Liver (tissue), 8 donors: ENCODE measurements at regions not wholly inside any gene's neighbourhood (a gene's known extent, or its start where the extent isn't known, plus 50 kb on each side); places are given as distances from the start of the nearest gene placed in this dataset.

Source experiments
- DNase-seq: peaks from one replicate; pipeline ENCODE4 v3.0.0-alpha.2; 2017; ENCODE audit warnings: low spot score
- H3K27ac ChIP-seq, 2 donors: one replicate each; pipeline ENCODE4 v1.7.0; 2013; ENCODE audit warnings: inconsistent platforms in 2 of 2, low read length in 2 of 2, control low read depth in 1 of 2, low read depth in 1 of 2, mild to moderate bottlenecking in 1 of 2
- H3K27me3 ChIP-seq, 4 donors: one replicate each; pipeline versions ENCODE4 v1.6.1 to v1.7.0; 2013; ENCODE audit warnings: low read length in 3 of 4, inconsistent platforms in 1 of 4, mild to moderate bottlenecking in 1 of 4, moderate library complexity in 1 of 4; ENCODE audit not compliant: control insufficient read depth in 4 of 4, insufficient read depth in 4 of 4
- H3K36me3 ChIP-seq, 4 donors: one replicate each; pipeline versions ENCODE4 v1.6.1 to v1.7.0; 2013; ENCODE audit warnings: low read length in 3 of 4, mild to moderate bottlenecking in 3 of 4, low read depth in 1 of 4, moderate library complexity in 1 of 4; ENCODE audit not compliant: control insufficient read depth in 4 of 4, insufficient read depth in 3 of 4
- H3K4me1 ChIP-seq, 4 donors: one replicate each; pipeline versions ENCODE4 v1.6.1 to v1.7.0; 2013; ENCODE audit warnings: low read length in 3 of 4, mild to moderate bottlenecking in 3 of 4, moderate library complexity in 1 of 4; ENCODE audit not compliant: control insufficient read depth in 4 of 4, insufficient read depth in 4 of 4
- H3K4me3 ChIP-seq, 3 donors: one replicate each; pipeline versions ENCODE4 v1.6.1 to v1.7.0; 2013; ENCODE audit warnings: low read length in 3 of 3, control low read depth in 1 of 3, low read depth in 1 of 3, mild to moderate bottlenecking in 1 of 3
- H3K9ac ChIP-seq, 2 donors: one replicate each; pipeline ENCODE4 v1.7.0; 2013; ENCODE audit warnings: low read length in 2 of 2, mild to moderate bottlenecking in 2 of 2, moderate library complexity in 2 of 2, control low read depth in 1 of 2, low read depth in 1 of 2
- H3K9me3 ChIP-seq, 4 donors: one replicate each; pipeline versions ENCODE4 v1.6.1 to v1.7.0; 2013; ENCODE audit warnings: low read length in 3 of 4; ENCODE audit not compliant: control insufficient read depth in 4 of 4
- EGR1 ChIP-seq, 2 donors: IDR thresholded peaks; 2 replicates each; pipeline ENCODE4 v1.6.1; 2016 to 2018; ENCODE audit warnings: antibody characterized with exemption in 2 of 2, low read depth in 2 of 2
- FOXA1 ChIP-seq: IDR thresholded peaks from 2 replicates; pipeline ENCODE4 v1.6.1; 2016; ENCODE audit warnings: antibody characterized with exemption
- FOXA2 ChIP-seq: IDR thresholded peaks from 2 replicates; pipeline ENCODE4 v1.6.1; 2016; ENCODE audit warnings: antibody characterized with exemption
- GABPA ChIP-seq, 2 donors: IDR thresholded peaks in 1 of 2; conservative IDR thresholded peaks in 1 of 2; 2 replicates each; pipeline ENCODE4 v1.6.1; 2016; ENCODE audit warnings: antibody characterized with exemption in 2 of 2, mild to moderate bottlenecking in 1 of 2, moderate library complexity in 1 of 2
- HNF4A ChIP-seq, 2 donors: conservative IDR thresholded peaks; 2 replicates each; pipeline ENCODE4 v1.6.1; 2016; ENCODE audit warnings: antibody characterized with exemption in 2 of 2, mild to moderate bottlenecking in 2 of 2
- HNF4G ChIP-seq: IDR thresholded peaks from 2 replicates; pipeline ENCODE4 v1.6.1; 2016; ENCODE audit warnings: antibody characterized with exemption
- JUND ChIP-seq, 2 donors: IDR thresholded peaks; 2 replicates each; pipeline ENCODE4 v1.6.1; 2016; ENCODE audit warnings: antibody characterized with exemption in 2 of 2
- NR2F2 ChIP-seq: IDR thresholded peaks from 2 replicates; pipeline ENCODE4 v1.6.1; 2016; ENCODE audit warnings: antibody characterized with exemption
- RAD21 ChIP-seq, 2 donors: IDR thresholded peaks; 2 replicates each; pipeline ENCODE4 v1.6.1; 2016; ENCODE audit warnings: antibody characterized with exemption in 2 of 2, mild to moderate bottlenecking in 2 of 2
- RXRA ChIP-seq, 2 donors: IDR thresholded peaks; 2 replicates each; pipeline ENCODE4 v1.6.1; 2017 to 2018; ENCODE audit warnings: antibody characterized with exemption in 2 of 2, mild to moderate bottlenecking in 1 of 2
- SP1 ChIP-seq: IDR thresholded peaks from 2 replicates; pipeline ENCODE4 v1.6.1; 2018; ENCODE audit warnings: antibody characterized with exemption, mild to moderate bottlenecking
- TAF1 ChIP-seq: conservative IDR thresholded peaks from 2 replicates; pipeline ENCODE4 v1.6.1; 2016; ENCODE audit warnings: antibody characterized with exemption, mild to moderate bottlenecking
- YY1 ChIP-seq: IDR thresholded peaks from 2 replicates; pipeline ENCODE4 v1.6.1; 2016; ENCODE audit warnings: antibody characterized with exemption, mild to moderate bottlenecking
- WGBS: extraction: QIAGEN DNeasy Blood & Tissue Kit; methylation state at CpG from one replicate; pipeline ENCODE4 v1.1.7; 2013; 5-methylcytosine and 5-hydroxymethylcytosine counted together
- TF ChIP-seq, protein P1 (sequence below): IDR thresholded peaks from 2 replicates; pipeline ENCODE4 v1.6.1; 2016; ENCODE audit warnings: antibody characterized with exemption
- TF ChIP-seq, protein P2 (sequence below): IDR thresholded peaks from 2 replicates; pipeline ENCODE4 v1.6.1; 2016; ENCODE audit warnings: antibody characterized with exemption
- TF ChIP-seq, protein P3 (sequence below): IDR thresholded peaks from 2 replicates; pipeline ENCODE4 v1.6.1; 2016; ENCODE audit warnings: antibody characterized with exemption, mild to moderate bottlenecking
- TF ChIP-seq, protein P4 (sequence below): IDR thresholded peaks from 2 replicates; pipeline ENCODE4 v1.6.1; 2016; ENCODE audit warnings: antibody characterized with exemption
- TF ChIP-seq, protein P5 (sequence below): fragments of 150-350 bp; IDR thresholded peaks from 2 replicates; pipeline ENCODE4 v1.5.1; 2017; ENCODE audit warnings: improper control_type of control experiment, low read depth, low read length; ENCODE audit not compliant: missing input control
- donor health status: healthy.
- donor health status: healthy.
- donor health status: healthy.
- donor health status: healthy.
- donor health status: healthy.

DNA sequence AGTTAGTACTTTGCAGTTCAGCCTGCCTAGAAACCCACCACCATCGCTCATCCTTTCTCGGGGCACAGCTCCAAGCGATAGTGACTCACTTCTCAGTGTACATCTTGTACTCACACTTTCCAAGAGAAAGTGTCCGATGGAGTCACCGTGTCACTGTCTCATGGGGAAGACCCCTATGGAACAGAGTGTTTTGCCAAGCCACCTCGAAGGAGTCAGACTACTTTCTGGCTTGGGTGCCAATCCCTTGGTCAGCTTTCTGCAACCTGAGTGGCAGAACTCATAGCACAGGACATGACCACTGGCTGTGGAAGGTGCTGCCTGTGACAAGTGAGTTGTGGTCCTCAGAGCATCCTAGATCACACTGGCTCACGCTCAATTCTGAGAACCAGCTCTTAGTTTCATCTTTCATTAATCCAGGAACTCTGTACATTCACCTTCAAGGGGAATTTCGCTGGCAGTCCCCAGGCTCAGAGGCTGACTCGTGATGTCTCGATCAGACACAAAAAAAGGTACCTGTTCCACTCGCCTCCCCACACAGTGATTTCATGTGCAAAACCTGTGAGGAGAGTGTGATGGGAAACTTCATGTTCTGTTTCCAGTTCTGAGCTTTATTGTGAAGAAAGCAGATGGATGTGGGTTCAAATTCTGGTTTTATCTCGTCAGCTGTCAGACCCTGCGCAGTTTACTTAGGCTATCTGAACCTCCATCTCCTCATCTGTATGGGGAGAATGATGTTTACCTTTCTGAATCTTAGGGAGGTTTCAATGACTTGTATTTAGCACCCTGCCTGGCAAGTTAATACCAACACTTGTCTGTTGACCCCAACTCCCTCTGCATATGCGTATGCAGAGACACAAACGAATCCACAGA lies 127.3 kb upstream of the CCND2 start:
- Histone ChIP-seq H3K9me3 (no peaks in the 10 kb centered on the region), H3K27ac (no peak overlapping the region), H3K9ac (no peak overlapping the region), H3K36me3 (no peaks in the 10 kb centered on the region), H3K27me3 (peaks cover 0 to 4% (median 1%) of the 10 kb centered on the region in 4 donors), H3K4me3 (no peak overlapping the region), H3K4me1 (peaks cover 0 to 2% (median 0%) of the 10 kb centered on the region in 4 donors)
- WGBS: 64% methylated on average over 15 of the region's 15 CpGs
- no peak for TF ChIP-seq RAD21 (IDR thresholded peaks at IDR 0.05)
- TF ChIP-seq, protein P1, sequence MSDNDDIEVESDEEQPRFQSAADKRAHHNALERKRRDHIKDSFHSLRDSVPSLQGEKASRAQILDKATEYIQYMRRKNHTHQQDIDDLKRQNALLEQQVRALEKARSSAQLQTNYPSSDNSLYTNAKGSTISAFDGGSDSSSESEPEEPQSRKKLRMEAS: no peak
- no peak for TF ChIP-seq HNF4G
- TF ChIP-seq TAF1: no peak
- TF ChIP-seq, protein P2, sequence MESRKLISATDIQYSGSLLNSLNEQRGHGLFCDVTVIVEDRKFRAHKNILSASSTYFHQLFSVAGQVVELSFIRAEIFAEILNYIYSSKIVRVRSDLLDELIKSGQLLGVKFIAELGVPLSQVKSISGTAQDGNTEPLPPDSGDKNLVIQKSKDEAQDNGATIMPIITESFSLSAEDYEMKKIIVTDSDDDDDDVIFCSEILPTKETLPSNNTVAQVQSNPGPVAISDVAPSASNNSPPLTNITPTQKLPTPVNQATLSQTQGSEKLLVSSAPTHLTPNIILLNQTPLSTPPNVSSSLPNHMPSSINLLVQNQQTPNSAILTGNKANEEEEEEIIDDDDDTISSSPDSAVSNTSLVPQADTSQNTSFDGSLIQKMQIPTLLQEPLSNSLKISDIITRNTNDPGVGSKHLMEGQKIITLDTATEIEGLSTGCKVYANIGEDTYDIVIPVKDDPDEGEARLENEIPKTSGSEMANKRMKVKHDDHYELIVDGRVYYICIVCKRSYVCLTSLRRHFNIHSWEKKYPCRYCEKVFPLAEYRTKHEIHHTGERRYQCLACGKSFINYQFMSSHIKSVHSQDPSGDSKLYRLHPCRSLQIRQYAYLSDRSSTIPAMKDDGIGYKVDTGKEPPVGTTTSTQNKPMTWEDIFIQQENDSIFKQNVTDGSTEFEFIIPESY: no peak
- TF ChIP-seq FOXA2: no peak
- no peak for TF ChIP-seq GABPA (IDR thresholded peaks at IDR 0.05 in 1 of 2, conservative IDR thresholded peaks at IDR 0.05 in 1 of 2)
- TF ChIP-seq, protein P3, sequence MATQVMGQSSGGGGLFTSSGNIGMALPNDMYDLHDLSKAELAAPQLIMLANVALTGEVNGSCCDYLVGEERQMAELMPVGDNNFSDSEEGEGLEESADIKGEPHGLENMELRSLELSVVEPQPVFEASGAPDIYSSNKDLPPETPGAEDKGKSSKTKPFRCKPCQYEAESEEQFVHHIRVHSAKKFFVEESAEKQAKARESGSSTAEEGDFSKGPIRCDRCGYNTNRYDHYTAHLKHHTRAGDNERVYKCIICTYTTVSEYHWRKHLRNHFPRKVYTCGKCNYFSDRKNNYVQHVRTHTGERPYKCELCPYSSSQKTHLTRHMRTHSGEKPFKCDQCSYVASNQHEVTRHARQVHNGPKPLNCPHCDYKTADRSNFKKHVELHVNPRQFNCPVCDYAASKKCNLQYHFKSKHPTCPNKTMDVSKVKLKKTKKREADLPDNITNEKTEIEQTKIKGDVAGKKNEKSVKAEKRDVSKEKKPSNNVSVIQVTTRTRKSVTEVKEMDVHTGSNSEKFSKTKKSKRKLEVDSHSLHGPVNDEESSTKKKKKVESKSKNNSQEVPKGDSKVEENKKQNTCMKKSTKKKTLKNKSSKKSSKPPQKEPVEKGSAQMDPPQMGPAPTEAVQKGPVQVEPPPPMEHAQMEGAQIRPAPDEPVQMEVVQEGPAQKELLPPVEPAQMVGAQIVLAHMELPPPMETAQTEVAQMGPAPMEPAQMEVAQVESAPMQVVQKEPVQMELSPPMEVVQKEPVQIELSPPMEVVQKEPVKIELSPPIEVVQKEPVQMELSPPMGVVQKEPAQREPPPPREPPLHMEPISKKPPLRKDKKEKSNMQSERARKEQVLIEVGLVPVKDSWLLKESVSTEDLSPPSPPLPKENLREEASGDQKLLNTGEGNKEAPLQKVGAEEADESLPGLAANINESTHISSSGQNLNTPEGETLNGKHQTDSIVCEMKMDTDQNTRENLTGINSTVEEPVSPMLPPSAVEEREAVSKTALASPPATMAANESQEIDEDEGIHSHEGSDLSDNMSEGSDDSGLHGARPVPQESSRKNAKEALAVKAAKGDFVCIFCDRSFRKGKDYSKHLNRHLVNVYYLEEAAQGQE: no peak
- TF ChIP-seq, protein P4, sequence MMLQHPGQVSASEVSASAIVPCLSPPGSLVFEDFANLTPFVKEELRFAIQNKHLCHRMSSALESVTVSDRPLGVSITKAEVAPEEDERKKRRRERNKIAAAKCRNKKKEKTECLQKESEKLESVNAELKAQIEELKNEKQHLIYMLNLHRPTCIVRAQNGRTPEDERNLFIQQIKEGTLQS: no peak
- no peak for TF ChIP-seq YY1
- no peak for TF ChIP-seq SP1
- no peak for TF ChIP-seq NR2F2
- TF ChIP-seq HNF4A (conservative IDR thresholded peaks at IDR 0.05): no peak
- TF ChIP-seq, protein P5, sequence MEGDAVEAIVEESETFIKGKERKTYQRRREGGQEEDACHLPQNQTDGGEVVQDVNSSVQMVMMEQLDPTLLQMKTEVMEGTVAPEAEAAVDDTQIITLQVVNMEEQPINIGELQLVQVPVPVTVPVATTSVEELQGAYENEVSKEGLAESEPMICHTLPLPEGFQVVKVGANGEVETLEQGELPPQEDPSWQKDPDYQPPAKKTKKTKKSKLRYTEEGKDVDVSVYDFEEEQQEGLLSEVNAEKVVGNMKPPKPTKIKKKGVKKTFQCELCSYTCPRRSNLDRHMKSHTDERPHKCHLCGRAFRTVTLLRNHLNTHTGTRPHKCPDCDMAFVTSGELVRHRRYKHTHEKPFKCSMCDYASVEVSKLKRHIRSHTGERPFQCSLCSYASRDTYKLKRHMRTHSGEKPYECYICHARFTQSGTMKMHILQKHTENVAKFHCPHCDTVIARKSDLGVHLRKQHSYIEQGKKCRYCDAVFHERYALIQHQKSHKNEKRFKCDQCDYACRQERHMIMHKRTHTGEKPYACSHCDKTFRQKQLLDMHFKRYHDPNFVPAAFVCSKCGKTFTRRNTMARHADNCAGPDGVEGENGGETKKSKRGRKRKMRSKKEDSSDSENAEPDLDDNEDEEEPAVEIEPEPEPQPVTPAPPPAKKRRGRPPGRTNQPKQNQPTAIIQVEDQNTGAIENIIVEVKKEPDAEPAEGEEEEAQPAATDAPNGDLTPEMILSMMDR: no peak
- TF ChIP-seq RXRA (IDR thresholded peaks at IDR 0.05): no peak
- no peak for TF ChIP-seq FOXA1
- TF ChIP-seq JUND (IDR thresholded peaks at IDR 0.05): no peak
- no peak for TF ChIP-seq EGR1 (IDR thresholded peaks at IDR 0.05; ENCODE audit: low read depth in 2 of 2)
- DNase-seq: no peak
